ENCODE measurements at regions not wholly inside any gene's neighbourhood (a gene's known extent, or its start where the extent isn't known, plus 50 kb on each side); places are given as distances from the start of the nearest gene placed in this dataset.

DNA sequence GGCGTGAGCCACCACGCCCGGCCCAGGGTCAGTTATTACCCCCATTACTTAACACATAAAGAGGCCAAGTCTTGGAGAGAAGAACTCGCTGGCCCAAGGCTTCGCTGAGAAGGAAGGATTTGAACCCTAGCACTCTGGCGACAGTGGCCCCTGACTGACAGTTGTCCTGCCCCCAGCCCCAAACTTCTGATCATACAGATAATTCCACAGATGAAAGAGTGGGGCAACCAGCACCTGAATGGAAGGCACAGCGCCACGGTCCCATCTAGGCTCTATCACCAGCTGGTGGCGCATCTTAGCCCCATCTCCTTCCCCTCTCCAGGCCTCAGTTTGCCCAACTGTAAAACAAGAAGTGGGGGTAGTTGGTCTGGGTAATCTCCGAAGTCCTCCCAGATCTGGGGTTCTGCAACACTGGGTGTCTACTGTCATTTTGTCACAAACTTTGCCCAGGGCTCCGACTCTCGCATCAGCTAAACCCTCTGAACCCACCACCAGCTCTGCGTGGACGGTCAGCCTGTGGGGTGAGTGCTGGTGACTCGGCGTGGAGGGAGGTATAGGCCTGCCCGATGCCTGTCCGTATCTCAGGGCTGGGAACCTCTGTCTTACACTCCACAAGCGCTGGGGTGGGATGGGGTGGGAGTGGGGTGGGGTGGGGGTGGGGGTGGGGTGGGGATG, 209.3 kb downstream of the C9orf50 start:
- H3K27me3 ChIP-seq (ENCODE audit: control insufficient read depth, insufficient read depth, low read length): no peaks in the 10 kb centered on the region
- no peak for TF ChIP-seq EZH2 (IDR thresholded peaks at IDR 0.05; ENCODE audit: low read length, missing control alignments)
- TF ChIP-seq CTCF (conservative IDR thresholded peaks at IDR 0.05 in 1 of 2, IDR thresholded peaks at IDR 0.05 in 1 of 2; ENCODE audit: low read depth in 1 of 2, low read length in 2 of 2): no peak

DNA sequence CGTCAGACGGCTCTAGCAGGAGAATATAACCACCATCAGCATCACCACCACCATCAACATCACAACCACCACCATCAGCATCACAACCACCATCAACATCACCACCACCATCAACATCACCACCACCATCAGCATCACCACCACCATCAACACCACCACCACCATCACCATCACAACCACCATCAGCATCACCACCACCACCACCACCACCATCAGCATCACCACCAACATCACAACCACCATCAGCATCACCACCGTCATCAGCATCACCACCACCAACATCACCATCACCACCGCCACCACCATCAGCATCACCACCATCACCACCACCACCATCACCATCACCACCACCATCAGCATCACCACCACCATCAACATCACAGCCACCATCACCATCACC, 210.7 kb downstream of the C9orf50 start:
- Histone ChIP-seq H3K27ac (ENCODE audit: insufficient read depth, low read length) (no peak overlapping the region), H3K4me3 (replicated peaks in 1 of 4; ENCODE audit: control extremely low read depth in 1 of 4, insufficient read depth in 1 of 4, low read depth in 3 of 4, low read length in 4 of 4) (no peak overlapping the region), H3K9ac (ENCODE audit: insufficient read depth, low read length) (no peak overlapping the region), H4K20me1 (ENCODE audit: control insufficient read depth, extremely low read depth, insufficient read depth, low read length) (no peaks in the 10 kb centered on the region), H2AFZ (ENCODE audit: low read length) (no peak overlapping the region), H3K4me1 (ENCODE audit: control insufficient read depth, extremely low read depth, insufficient read depth, low read length) (peaks cover 17% of the 10 kb centered on the region), H3K36me3 (ENCODE audit: control insufficient read depth, insufficient read depth, low read length) (no peaks in the 10 kb centered on the region), H3K27me3 (ENCODE audit: control insufficient read depth, insufficient read depth, low read length) (no peaks in the 10 kb centered on the region), H3K79me2 (ENCODE audit: control insufficient read depth, insufficient read depth, low read length) (no peaks in the 10 kb centered on the region), H3K9me3 (ENCODE audit: control insufficient read depth, insufficient read depth, low read depth, low read length) (no peaks in the 10 kb centered on the region), H3K4me2 (ENCODE audit: extremely low read depth, insufficient read depth, low read length) (no peak overlapping the region)
- no peak for DNase-seq (ENCODE audit: low read depth in 2 of 2)
- TF ChIP-seq EZH2 (IDR thresholded peaks at IDR 0.05; ENCODE audit: low read length, missing control alignments): no peak
- TF ChIP-seq CTCF (conservative IDR thresholded peaks at IDR 0.05 in 1 of 2, IDR thresholded peaks at IDR 0.05 in 1 of 2; ENCODE audit: low read depth in 1 of 2, low read length in 2 of 2): no peak

More for the DNA sequence above, 209.3 kb downstream of the C9orf50 start:
- Histone ChIP-seq H3K4me1 (ENCODE audit: control insufficient read depth, extremely low read depth, insufficient read depth, low read length) (peaks cover 17% of the 10 kb centered on the region), H3K27ac (ENCODE audit: insufficient read depth, low read length) (no peak overlapping the region), H3K9me3 (ENCODE audit: control insufficient read depth, insufficient read depth, low read depth, low read length) (no peaks in the 10 kb centered on the region), H3K79me2 (ENCODE audit: control insufficient read depth, insufficient read depth, low read length) (no peaks in the 10 kb centered on the region), H3K9ac (ENCODE audit: insufficient read depth, low read length) (no peak overlapping the region), H4K20me1 (ENCODE audit: control insufficient read depth, extremely low read depth, insufficient read depth, low read length) (no peaks in the 10 kb centered on the region), H3K36me3 (ENCODE audit: control insufficient read depth, insufficient read depth, low read length) (no peaks in the 10 kb centered on the region), H2AFZ (ENCODE audit: low read length) (no peak overlapping the region), H3K4me2 (ENCODE audit: extremely low read depth, insufficient read depth, low read length) (no peak overlapping the region), H3K4me3 (replicated peaks in 1 of 4; ENCODE audit: control extremely low read depth in 1 of 4, insufficient read depth in 1 of 4, low read depth in 3 of 4, low read length in 4 of 4) (no peak overlapping the region)
- DNase-seq (ENCODE audit: low read depth in 2 of 2): no peak

DNA sequence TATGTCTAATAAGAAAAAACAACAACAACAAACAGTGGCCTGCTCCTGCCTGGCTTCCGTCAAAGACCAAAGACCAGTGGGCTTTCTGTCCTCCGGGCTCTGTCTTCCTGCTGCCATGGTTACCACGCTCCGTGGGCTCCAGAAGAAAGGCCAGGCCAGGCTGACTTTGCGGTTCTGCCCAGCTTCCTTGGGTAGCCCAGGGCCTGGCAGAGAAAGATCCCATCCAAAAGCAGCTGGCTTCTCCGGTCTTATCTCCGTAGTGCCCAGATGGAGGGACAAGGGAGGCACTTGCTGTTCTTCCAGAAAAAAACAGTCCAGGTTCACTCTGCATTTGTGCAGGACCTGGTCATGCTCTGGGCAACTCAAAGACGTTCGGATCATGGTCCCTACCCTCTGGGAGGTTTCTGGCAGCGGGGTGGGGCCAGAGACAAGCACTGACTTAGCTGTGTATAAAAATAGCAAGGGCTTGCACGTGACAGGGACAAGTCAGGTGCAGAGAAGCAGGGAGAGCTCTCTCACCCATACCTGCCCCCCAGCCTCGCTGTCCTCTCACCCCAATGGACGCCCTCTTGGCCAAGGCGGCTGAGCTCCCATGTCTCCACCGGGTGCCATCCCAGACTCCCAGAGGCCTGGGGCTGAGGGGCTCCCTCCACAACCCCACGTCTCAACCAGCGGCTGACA, 212.2 kb downstream of the C9orf50 start:
- Histone ChIP-seq H3K9ac (ENCODE audit: insufficient read depth, low read length) (no peak overlapping the region), H3K36me3 (ENCODE audit: control insufficient read depth, insufficient read depth, low read length) (no peaks in the 10 kb centered on the region), H2AFZ (ENCODE audit: low read length) (no peak overlapping the region), H4K20me1 (ENCODE audit: control insufficient read depth, extremely low read depth, insufficient read depth, low read length) (no peaks in the 10 kb centered on the region), H3K4me3 (replicated peaks in 1 of 4; ENCODE audit: control extremely low read depth in 1 of 4, insufficient read depth in 1 of 4, low read depth in 3 of 4, low read length in 4 of 4) (no peak overlapping the region), H3K27me3 (ENCODE audit: control insufficient read depth, insufficient read depth, low read length) (no peaks in the 10 kb centered on the region), H3K4me2 (ENCODE audit: extremely low read depth, insufficient read depth, low read length) (no peak overlapping the region), H3K79me2 (ENCODE audit: control insufficient read depth, insufficient read depth, low read length) (no peaks in the 10 kb centered on the region), H3K27ac (ENCODE audit: insufficient read depth, low read length) (no peak overlapping the region), H3K9me3 (ENCODE audit: control insufficient read depth, insufficient read depth, low read depth, low read length) (no peaks in the 10 kb centered on the region), H3K4me1 (ENCODE audit: control insufficient read depth, extremely low read depth, insufficient read depth, low read length) (peaks cover 8% of the 10 kb centered on the region)
- no peak for DNase-seq (ENCODE audit: low read depth in 2 of 2)
- TF ChIP-seq CTCF (conservative IDR thresholded peaks at IDR 0.05 in 1 of 2, IDR thresholded peaks at IDR 0.05 in 1 of 2; ENCODE audit: low read depth in 1 of 2, low read length in 2 of 2) (no peak), EZH2 (IDR thresholded peaks at IDR 0.05; ENCODE audit: low read length, missing control alignments) (no peak)

Measured in fibroblast of lung (primary cell).